DOHH2 (cell line): ENCODE measurements at regions not wholly inside any gene's neighbourhood (a gene's known extent, or its start where the extent isn't known, plus 50 kb on each side); places are given as distances from the start of the nearest gene placed in this dataset.

ENCODE experiments used
- H3F3A ChIP-seq: fragments of 200-600 bp; sonication (generic), shearing (Covaris generic); 2 replicates; pipeline ENCODE4 v1.6.0; 2016; ENCODE audit warnings: antibody characterized with exemption, mild to moderate bottlenecking; ENCODE audit not compliant: control insufficient read depth, insufficient read depth
- H3K27ac ChIP-seq: fragments of 200-600 bp; sonication (generic); 2 replicates; pipeline ENCODE4 v1.5.1; 2014; ENCODE audit warnings: low read depth, mild to moderate bottlenecking, low read length, moderate library complexity
- H3K27me3 ChIP-seq: fragments of 200-600 bp; sonication (generic); 2 replicates; pipeline ENCODE4 v1.6.1; 2014; ENCODE audit warnings: mild to moderate bottlenecking, low read length, mixed read lengths; ENCODE audit not compliant: control insufficient read depth
- H3K36me3 ChIP-seq: fragments of 200-600 bp; sonication (generic); 2 replicates; pipeline ENCODE4 v1.6.1; 2014; ENCODE audit warnings: mild to moderate bottlenecking, low read length, moderate library complexity, mixed read lengths; ENCODE audit not compliant: control insufficient read depth
- H3K4me1 ChIP-seq: fragments of 200-600 bp; sonication (generic); 2 replicates; pipeline ENCODE4 v1.6.1; 2014; ENCODE audit warnings: mild to moderate bottlenecking, low read length, mixed read lengths; ENCODE audit not compliant: control insufficient read depth
- H3K4me2 ChIP-seq: fragments of 200-600 bp; sonication (generic); 2 replicates; pipeline ENCODE4 v1.6.0; 2014; ENCODE audit warnings: mild to moderate bottlenecking, low read length, moderate library complexity
- H3K4me3 ChIP-seq: fragments of 200-600 bp; sonication (generic); 2 replicates; pipeline ENCODE4 v1.5.1; 2014; ENCODE audit warnings: mild to moderate bottlenecking, low read length, mixed read lengths
- H3K79me2 ChIP-seq: fragments of 200-600 bp; sonication (generic); 2 replicates; pipeline ENCODE4 v1.6.1; 2014; ENCODE audit warnings: mild to moderate bottlenecking, low read length, mixed read lengths; ENCODE audit not compliant: control insufficient read depth
- H3K9me2 ChIP-seq: fragments of 200-600 bp; sonication (generic); replicated peaks from 2 replicates; pipeline ENCODE4 v1.6.1; 2014; ENCODE audit warnings: mild to moderate bottlenecking, low read length, mixed read lengths; ENCODE audit not compliant: control insufficient read depth
- H3K9me3 ChIP-seq: fragments of 200-600 bp; sonication (generic); 2 replicates; pipeline ENCODE4 v1.6.1; 2014; ENCODE audit warnings: antibody characterized with exemption, low read length, mixed read lengths; ENCODE audit not compliant: control insufficient read depth, insufficient read depth
- H4K20me1 ChIP-seq: fragments of 200-600 bp; sonication (generic); 2 replicates; pipeline ENCODE4 v1.6.0; 2014; ENCODE audit warnings: low read depth, mild to moderate bottlenecking, antibody characterized with exemption, low read length, moderate library complexity; ENCODE audit not compliant: control insufficient read depth, insufficient read depth
- EZH2phosphoT487 ChIP-seq: fragments of 200-600 bp; sonication (generic); IDR thresholded peaks from 2 replicates; pipeline ENCODE4 v1.6.1; 2017; ENCODE audit warnings: borderline replicate concordance, mild to moderate bottlenecking, antibody characterized with exemption, low read length, moderate library complexity, mixed read lengths
- TF ChIP-seq, protein P1 (sequence below): fragments of 200-600 bp; sonication (generic); IDR thresholded peaks from one replicate; pipeline ENCODE4 v1.5.1; 2014; ENCODE audit warnings: antibody characterized with exemption, mild to moderate bottlenecking, low read depth, low read length; ENCODE audit not compliant: poor library complexity, severe bottlenecking

DNA sequence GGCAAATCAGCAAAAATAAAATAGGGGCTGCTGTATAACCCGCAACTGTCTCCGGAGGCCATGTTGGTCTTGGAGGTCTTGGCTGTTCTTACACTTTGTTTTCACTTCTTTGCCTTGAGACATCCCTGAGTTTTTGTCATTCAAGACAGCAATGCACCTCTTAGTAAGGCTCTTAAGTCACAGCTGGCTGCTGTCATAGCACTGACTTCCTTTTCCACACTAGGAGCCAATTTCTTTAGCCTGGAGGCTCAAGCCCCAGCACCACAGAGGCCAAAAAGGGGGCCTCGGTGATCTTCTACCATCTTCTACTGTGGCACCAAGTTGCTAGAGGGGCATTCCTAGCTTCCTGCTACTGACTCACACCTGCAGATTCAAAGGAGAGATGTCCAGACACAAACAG lies 536.3 kb downstream of the CDH26 start:
- no peaks in the 10 kb centered on the region for H3K9me2 ChIP-seq
- H3K4me1 ChIP-seq = no peaks in the 10 kb centered on the region
- H3K9me3 ChIP-seq = no peaks in the 10 kb centered on the region
- TF ChIP-seq EZH2phosphoT487 = no peak
- TF ChIP-seq, protein P1, sequence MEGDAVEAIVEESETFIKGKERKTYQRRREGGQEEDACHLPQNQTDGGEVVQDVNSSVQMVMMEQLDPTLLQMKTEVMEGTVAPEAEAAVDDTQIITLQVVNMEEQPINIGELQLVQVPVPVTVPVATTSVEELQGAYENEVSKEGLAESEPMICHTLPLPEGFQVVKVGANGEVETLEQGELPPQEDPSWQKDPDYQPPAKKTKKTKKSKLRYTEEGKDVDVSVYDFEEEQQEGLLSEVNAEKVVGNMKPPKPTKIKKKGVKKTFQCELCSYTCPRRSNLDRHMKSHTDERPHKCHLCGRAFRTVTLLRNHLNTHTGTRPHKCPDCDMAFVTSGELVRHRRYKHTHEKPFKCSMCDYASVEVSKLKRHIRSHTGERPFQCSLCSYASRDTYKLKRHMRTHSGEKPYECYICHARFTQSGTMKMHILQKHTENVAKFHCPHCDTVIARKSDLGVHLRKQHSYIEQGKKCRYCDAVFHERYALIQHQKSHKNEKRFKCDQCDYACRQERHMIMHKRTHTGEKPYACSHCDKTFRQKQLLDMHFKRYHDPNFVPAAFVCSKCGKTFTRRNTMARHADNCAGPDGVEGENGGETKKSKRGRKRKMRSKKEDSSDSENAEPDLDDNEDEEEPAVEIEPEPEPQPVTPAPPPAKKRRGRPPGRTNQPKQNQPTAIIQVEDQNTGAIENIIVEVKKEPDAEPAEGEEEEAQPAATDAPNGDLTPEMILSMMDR = no peak
- H3K4me2 ChIP-seq = no peak overlapping the region
- no peaks in the 10 kb centered on the region for H3K27me3 ChIP-seq
- no peaks in the 10 kb centered on the region for H4K20me1 ChIP-seq
- no peak overlapping the region for H3K27ac ChIP-seq
- H3K4me3 ChIP-seq = no peak overlapping the region
- H3K36me3 ChIP-seq = no peaks in the 10 kb centered on the region
- no peaks in the 10 kb centered on the region for H3K79me2 ChIP-seq
- no peaks in the 10 kb centered on the region for H3F3A ChIP-seq

- Histone ChIP-seq H3K36me3 (no peaks in the 10 kb centered on the region), H3K27ac (no peak overlapping the region), H3K4me2 (no peak overlapping the region), H3F3A (no peaks in the 10 kb centered on the region), H3K4me1 (no peaks in the 10 kb centered on the region), H3K9me2 (no peaks in the 10 kb centered on the region), H3K27me3 (no peaks in the 10 kb centered on the region), H3K4me3 (no peak overlapping the region), H3K9me3 (no peaks in the 10 kb centered on the region), H3K79me2 (no peaks in the 10 kb centered on the region), H4K20me1 (no peaks in the 10 kb centered on the region)
- no peak for TF ChIP-seq EZH2phosphoT487
- TF ChIP-seq, protein P1 = no peak
Measured at GRCh38 chr20:60497298-60498035, 539.2 kb downstream of the CDH26 start.

DNA sequence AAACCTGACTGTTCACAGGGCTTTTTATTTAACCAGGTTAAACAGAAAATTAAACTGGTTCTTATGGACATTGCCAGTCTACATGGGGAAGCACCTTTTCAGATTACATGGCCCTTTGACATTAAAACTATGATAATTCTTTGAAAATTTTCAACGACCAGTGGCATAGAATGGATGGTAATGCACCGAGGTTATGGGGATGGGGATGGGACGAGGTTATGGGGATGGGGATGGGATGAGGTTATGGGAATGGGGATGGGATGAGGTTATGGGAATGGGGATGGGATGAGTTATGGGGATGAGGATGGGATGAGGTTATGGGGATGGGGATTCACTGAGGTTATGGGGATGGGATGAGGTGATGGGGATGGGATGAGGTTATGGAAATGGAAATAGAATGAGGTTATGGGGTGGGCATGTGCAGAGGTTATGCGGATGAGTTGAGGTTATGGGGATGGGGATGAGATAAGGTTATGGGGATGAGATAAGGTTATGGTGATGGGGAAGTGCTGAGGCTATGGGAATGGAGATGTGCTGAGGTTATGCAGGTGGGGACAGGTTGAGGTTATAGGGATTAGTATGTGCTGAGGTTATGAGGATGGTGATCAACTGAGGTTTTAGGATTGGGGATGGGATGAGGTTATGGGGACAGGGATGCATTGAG lies 541.9 kb downstream of the CDH26 start:
- H3K4me3 ChIP-seq = no peak overlapping the region

More for the DNA sequence above, 541.9 kb downstream of the CDH26 start:
- H3K27ac ChIP-seq = no peak overlapping the region
- no peaks in the 10 kb centered on the region for H3K79me2 ChIP-seq
- no peak overlapping the region for H3K4me2 ChIP-seq
- H3K4me1 ChIP-seq = no peaks in the 10 kb centered on the region
- TF ChIP-seq, protein P1 = no peak
- no peak for TF ChIP-seq EZH2phosphoT487
- H3K9me3 ChIP-seq = no peaks in the 10 kb centered on the region
- H3K27me3 ChIP-seq = no peaks in the 10 kb centered on the region
- H4K20me1 ChIP-seq = no peaks in the 10 kb centered on the region
- no peaks in the 10 kb centered on the region for H3K36me3 ChIP-seq
- no peaks in the 10 kb centered on the region for H3F3A ChIP-seq
- no peaks in the 10 kb centered on the region for H3K9me2 ChIP-seq
